Inflammatory macrophage treated with lipopolysaccharide for 1 hour (primary cell): ENCODE measurements at regions not wholly inside any gene's neighbourhood (a gene's known extent, or its start where the extent isn't known, plus 50 kb on each side); places are given as distances from the start of the nearest gene placed in this dataset.

Source experiments
- DNase-seq, 2 donors: peaks; one replicate each; pipeline ENCODE4 v3.0.0-alpha.2; 2020 to 2022

DNA sequence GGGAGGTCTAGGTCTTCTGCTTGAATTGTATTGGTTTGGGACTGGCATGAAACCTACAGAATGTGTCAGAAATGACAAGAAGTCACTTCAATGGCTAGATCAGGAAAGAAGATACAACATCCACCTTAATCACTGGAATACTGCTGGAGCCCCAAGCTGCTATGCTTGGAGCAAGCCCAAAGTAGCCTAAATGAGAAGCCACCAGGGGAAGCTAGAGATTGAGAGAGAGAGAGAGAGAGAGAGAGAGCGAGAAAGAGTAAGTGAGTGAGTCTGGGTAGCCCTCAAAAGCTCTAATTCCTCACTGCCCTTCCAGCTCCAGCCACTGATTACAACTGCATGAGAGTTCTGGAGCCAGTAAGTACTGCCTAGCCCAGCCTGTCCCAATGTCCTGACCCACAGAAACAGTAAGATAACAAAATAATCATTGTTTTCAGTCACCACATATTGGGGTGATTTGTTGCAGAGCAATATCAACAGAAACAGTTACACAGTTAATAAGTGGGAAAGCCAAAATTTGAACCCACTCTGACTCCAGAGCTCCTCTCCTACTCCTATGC, 529.2 kb upstream of the GOLIM4 start:
- no peak for DNase-seq

DNA sequence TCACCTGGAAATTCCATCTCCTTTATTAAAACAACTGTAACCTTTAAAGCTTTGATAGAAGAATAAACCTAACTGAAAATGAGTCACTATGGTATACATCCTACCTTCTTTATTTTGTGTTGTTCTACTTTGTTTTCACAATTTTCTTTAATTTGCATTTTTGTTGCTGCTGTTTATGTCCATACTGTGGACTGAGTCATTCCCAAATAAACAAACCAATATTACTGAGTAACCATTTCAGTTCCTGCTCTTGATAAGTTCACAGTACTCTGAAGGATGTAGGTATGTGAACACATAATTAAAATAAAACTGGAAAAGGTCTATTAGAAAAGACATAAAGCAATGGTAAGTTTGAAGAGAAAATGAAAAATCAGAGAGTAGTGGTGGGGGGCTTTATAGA, 528.5 kb upstream of the GOLIM4 start:
- no peak for DNase-seq

DNA sequence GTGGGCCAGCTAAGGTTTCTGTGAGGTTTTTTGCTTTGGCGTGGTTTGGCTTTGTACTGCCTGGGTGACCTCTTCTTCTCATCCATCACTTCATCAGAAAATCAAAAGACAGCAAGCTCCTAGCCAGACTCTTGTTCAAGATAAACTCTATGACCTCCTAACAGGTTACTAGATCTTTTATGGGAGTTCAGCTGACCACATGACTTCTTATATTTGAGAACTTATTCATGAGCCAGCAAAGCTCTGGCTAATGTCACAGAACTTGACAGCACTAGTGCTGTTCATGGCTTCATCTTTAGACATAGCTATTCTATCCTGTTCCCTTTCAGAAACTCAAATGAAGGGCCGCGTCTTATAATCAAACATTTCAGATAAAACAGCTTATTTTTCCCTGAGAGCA, 527.1 kb upstream of the GOLIM4 start:
- no peak for DNase-seq

DNA sequence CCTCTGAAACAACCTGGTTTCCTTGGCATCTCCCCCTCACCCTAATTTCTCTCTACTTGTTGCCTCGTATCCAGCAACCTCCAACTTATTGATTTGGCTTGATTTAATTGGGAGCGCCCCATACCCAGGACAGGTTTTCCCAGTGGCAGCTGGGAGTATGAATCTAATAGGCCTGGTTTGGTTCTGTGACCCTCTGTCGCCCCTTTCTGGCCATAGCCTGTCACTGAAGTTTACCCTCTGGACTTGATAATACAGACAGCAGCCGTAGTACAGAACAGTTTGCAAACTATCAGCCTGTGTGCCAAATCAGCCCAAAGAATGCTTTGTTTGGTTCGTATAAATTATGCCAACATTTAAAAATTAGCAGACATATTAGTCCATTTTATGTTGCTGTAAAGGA, 525.1 kb upstream of the GOLIM4 start:
- DNase-seq = no peak

DNA sequence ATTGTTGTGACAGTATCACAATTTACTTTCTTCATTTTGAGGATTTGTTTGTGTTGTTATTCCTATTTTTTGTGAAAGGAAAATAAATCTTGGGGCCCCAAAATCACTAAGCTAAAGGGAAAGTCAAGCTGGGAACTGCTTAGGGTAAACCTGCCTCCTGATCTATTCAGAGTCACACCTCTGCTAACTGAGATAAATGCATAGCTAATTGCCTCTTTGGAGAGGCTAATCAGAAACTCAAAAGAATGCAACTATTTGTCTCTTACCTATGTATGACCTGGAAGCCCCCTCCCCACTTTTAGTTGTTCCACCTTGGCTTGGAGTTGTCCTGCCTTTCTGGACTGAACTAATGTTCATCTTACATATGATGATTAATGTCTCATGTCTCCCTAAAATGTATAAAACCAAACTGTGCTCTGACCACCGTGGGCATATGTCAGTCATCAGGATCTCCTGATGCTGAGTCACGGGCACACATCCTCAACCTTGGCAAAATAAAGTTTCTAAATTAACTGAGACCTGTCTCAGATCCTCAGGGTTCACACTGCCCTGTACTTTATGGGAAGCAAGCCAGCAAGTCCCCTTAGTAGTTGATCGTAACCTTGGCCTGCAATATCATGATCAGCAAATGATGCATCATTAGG, 523.2 kb upstream of the GOLIM4 start:
- DNase-seq = no peak

DNA sequence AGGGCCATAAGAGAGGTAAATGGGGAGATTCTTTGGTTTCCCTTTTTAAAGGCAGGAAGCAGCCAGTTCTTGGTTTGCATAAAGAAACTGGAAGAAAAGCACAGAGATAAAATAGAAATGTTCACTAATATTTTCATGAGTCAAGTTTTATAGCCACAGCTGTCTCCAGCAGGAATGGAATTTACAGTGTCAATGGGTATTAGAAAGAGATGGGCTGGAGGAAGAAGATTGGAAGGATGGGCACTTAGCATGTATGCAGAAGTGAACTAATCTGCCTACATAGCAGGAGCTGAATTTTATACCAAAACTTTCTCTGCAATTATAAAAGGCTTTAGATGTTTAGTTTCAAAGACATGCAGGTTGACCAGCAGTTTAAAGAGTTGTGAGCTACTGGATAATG, 521.9 kb upstream of the GOLIM4 start:
- DNase-seq = no peak

DNA sequence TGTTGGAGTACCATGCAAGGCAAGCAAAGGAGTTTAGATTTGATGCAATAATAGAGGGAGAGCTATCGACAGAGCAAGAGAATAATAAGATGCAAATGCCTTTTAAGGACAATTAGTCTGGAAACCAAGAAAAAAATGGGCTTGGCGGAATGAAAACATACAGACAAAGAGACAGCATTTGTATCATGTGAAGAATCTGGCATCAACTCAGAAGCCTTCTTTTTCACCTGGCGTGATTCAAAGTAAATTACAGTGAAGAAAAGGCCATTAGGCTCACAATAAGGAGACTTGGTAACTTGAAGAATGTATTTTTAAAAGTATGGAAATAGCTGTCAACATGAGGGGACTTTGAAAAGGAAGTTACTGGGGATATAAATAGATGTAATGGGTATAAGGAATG, 521.2 kb upstream of the GOLIM4 start:
- no peak for DNase-seq

DNA sequence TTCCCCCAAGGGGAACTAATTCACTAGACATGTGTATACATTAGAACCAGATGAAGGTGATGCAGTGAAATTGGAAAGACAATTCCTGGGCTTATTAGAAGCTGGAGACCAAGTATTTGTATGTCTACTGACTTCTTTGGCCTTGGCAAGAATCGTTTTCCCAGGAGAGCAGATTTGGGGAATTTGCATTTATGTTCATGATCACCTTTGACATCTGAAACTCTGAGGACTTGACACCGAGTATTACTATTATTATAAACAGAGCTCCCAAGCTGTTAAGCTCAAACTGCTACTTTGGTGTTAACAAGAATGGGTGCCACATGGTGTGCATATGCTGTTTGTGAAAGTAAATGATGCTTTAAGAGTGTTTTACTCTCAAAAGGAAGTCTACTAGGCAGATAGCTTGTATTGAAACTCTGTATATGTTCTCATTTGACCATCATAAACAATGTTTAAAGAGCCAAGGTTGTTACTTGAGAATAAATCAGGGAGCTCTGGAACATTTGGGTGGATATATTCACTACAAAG, 519.8 kb upstream of the GOLIM4 start:
- DNase-seq = no peak

DNA sequence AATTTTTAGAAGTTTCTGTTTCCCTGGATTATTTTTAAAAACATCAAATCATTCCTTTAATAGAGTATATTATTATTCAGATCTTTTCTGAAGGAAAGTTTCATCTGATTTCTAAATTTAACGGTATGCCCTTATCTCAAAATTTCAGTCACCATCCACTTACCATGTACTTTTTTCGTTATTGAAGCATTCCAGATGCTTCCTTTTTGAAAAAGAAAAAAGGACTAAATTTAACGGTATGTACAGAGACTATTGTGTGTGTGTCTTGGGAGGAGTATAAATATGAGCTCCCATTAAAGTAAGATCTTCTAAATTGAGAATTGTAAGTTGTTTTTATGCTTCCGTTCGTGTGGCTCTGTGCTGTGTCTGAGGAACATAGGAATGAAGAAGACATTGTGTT, 517.4 kb upstream of the GOLIM4 start:
- DNase-seq = no peak

DNA sequence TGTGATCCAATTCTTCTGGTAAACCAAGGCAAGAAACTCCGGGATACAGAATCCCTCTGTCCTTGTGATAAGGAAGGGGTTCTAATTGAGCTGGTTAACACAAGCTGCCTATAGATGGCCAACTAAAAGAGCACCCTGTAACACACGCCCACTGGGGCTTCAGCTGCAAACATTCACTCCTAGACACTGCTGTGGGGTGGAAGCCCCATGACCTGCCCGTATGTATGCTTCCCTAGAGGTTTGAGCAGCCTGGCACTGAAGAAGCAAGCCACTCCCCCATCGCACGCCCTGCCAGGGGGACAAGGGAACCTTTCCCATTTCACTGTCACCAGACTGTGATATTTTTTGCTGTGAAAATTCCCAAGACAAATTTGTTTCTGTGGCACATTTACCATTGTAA, 516.9 kb upstream of the GOLIM4 start:
- DNase-seq = no peak

DNA sequence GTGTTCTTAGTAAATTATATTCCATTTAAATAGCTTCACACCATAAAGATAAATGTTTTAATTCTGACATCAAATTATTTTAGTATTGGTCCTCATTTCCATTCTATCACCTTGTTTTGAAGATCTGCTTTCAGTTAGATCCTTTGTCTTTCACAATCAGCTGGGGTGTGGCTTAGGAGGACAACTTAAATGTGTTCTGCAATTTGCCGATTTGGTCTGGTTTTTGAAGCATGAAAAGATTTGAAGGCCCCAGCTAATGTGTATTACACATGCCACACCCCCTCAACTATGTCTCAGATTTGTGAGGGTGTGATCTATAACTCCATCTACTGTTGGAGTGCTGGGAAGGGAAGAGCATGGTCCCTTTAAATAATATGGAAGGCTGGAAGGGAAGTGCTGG, 516.1 kb upstream of the GOLIM4 start:
- no peak for DNase-seq

DNA sequence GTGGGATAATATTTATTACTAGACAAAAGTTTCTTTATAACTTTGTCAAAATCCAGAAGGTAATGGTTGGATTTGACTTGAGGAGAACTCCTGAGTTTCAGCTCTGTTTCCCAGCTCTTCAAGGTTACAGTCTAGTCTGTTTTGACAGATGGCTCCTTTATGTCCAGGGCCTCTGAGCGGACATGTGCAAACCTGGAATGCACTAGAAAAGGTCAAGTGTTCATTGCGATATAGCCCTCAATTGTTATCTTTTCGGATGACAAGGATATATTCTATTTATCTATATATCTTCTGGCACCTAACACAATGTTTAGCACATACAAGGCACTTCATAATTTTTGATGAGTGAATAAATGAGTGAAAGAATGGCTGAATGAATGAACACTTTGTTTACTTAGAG, 513.2 kb upstream of the GOLIM4 start:
- DNase-seq = no peak

DNA sequence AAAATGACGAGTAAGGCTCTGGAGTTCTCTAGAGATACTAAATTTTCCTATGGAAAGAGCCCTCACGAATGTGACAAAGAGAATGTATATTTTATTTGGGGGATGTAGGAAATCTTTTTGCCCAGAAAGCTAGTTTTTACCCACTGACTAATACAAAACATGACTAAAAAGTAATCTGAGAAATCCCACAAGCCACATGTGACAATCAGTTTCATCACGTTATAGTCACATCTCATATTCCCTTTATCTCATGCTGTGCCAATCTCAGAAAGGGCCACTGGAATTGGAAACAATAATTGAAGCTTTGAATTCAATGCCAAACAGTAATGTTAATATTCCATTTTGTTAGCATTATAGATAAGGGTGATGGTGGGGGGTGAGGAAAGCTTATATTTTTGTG, 509.0 kb upstream of the GOLIM4 start:
- no peak for DNase-seq

DNA sequence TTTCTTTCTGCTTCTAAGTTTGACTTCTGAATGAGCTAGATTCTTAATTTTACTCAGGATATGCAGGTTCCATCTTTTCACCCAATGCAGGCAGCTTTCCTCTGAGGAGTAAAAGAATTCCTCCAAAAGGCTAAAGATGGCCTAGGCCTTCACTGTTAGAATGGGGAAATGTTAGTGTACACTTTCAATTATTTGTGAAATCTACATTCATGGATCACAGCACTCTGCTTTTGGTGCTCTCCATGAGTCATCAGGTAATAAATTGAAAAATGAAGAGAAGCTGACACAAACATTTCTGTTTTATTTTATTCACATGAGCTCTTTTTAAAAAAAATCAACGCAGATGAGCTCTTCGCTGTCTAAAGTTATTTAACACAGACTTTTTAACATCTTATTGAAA, 502.5 kb upstream of the GOLIM4 start:
- no peak for DNase-seq

DNA sequence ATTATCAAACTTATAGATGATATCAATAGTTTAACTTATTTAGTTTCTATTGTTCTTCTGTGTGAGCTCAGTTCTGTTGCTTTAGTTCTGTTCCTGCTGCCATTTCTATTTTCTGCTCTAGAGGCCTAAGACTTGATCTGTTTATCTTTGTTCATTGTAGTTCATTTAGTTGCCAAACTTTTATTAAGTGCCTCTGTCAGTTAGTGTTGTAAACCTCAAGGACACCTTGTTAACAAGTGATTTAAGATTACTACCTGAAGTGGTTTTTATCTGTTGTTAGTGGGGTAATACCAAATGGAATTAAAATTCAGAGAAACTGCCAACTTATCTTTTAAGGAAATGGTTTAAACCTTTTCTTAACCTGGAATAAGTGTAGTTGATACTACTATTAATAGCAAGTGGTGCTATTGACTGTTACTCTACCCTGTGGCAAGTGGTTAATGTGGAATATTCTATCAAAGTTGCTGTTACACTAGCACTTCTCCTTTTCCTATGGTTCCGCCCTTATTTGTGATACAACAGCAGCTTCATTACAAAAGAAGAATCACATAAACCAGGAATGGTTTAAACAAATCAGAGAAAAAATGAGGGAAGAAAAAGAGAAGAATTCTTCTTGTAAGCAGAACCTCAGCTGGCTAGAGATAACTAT, 500.6 kb upstream of the GOLIM4 start:
- peak in 1 of 2 donors; percentile 4 for DNase-seq

DNA sequence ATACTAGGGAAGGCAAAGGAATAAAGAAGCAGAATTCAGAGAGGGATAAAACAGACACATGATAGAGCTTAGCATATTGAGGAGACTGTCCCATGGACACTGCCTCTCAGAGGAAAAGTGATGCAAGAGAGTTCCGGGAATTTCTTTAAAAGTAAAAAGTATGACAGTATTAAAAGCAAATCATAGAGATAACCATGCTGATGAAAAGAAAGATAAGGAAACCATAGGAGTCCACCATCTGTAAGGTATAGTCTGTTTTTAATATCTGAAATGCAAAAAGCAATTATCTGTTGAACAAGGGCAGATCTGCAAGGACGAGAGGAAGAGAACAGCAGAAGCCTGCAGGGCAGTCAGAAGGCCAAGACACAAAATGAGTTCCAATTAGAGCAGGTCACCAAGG, 495.9 kb upstream of the GOLIM4 start:
- DNase-seq = no peak

DNA sequence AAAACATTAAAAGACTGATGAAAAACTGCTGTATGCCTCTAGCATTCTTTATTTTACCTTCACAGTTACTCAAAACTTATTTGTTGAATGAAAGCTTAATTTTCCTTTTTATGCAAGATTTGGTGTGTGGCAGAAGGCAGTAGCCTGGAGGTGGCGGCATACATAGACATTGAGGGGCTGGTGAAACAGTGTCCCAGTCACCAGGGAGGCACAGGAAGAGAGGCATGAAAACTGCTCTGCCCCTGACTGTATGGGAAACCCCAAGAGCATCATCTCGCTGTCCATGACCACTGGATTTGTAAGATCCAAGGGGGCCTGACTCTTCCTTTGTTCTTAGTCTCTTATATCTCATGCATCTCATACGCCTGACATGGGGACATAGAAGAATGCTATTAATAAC, 493.7 kb upstream of the GOLIM4 start:
- DNase-seq = no peak

DNA sequence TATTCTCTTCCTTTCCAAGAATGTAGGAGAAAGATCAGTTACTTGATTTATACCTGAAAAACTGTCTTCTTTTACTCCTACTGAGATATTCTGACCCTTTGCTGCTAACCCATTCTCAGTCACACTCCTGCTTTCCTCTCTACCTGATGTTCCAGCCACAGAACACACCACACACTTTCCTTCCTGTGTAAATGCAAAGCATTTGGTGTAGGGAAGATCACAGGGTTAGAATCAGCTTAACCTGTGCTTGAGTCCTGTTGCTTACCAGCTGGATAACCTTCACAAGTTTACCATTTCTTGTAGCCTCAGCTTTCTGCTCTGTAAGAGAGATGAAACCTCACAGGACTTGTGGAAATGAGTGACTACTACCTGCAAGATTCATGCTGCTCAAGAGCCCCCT, 489.8 kb upstream of the GOLIM4 start:
- no peak for DNase-seq

DNA sequence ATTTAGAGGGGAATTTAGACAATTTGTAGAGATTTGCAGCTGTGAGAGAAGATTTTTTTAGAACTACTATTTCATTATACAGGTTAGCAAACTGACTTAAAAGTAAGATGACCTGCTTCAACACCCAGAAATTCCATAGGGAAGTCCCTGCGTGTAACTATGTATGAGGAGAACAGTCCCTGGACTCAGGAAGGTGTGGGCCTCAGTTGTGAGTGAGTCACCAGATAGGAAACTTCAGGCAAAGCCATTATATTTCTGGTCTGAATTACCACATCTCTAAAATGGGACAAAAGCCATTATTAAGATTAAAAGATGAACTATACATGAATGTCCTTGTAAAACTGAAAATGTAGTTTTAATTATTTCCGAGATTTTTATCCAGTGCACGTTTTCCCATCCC, 488.3 kb upstream of the GOLIM4 start:
- peak in 1 of 2 donors; percentile 45 for DNase-seq

DNA sequence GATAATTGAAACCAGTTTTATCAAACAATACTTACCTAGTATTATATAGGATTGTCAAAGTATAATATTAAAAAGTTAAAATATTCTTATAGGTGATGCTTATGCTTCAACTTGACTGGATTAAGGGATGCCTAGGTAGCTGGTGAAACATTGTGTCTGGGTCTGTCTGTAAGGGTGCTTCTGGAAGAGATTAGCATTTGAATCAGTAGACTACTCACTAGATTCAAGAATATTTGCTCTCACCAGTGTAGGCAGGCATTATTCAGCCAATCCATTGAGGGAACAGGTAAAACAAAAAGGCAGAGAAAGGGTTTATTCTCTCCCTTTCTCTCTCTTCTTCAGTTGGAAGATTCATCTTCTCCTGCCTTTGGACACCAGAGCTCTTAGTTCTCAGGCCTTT, 486.8 kb upstream of the GOLIM4 start:
- no peak for DNase-seq

DNA sequence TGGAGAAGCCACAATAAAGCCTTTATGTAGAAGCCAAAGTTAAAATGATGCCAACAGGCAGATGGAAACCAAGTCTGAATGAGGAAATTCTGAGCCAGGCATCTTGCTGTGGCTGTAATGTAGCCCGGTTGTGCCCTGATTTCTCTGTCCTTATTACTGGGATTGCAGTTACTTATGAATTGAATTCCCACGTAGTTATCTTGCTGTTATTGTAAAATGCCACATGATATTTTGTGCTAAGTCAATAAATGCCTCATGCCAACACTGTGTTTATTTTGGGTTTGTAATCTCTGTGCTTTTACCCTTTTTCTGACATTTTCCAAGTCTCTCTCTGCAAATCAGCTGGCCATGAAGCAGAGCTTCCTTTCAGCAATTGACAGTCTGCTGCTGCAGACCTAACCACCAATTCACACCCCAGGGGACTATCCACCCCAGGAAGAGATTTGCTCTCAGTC, 486.1 kb upstream of the GOLIM4 start:
- no peak for DNase-seq

DNA sequence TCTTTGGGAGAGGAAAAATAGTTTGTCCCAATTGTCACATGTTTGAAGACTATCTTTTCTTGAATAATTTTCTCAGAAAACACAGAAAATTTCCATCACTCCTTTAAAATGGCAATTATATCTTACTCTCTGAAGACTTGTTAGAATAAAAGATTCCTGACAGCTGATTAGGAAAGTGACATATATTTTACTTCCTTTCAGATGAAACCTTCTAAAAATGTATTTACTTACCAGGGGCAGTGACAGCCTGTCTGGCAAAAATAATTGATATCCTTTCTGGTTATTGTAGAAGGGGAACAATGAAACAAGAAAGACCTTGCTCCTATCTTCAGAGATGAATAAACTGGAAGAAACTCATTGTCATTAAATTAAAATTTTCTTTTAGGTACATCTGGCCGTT, 483.3 kb upstream of the GOLIM4 start:
- DNase-seq = no peak

DNA sequence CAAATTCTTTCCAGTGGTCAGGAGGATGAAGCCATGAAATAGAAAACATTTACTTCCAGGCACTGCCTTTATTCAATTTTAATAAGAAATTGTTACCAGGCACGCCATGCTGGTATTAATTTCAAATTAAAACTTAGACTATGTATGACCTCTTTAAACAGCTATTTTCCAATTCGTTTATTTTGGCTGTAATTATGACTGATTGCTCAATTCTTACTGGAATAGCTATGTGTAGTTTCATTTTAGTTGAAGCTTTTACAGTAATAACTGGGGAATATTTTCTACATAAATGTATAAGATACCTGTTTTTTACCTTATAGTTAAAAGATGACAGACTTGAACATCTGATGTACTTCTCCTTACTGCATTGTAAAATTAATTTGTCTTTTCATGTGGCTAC, 480.0 kb upstream of the GOLIM4 start:
- no peak for DNase-seq

DNA sequence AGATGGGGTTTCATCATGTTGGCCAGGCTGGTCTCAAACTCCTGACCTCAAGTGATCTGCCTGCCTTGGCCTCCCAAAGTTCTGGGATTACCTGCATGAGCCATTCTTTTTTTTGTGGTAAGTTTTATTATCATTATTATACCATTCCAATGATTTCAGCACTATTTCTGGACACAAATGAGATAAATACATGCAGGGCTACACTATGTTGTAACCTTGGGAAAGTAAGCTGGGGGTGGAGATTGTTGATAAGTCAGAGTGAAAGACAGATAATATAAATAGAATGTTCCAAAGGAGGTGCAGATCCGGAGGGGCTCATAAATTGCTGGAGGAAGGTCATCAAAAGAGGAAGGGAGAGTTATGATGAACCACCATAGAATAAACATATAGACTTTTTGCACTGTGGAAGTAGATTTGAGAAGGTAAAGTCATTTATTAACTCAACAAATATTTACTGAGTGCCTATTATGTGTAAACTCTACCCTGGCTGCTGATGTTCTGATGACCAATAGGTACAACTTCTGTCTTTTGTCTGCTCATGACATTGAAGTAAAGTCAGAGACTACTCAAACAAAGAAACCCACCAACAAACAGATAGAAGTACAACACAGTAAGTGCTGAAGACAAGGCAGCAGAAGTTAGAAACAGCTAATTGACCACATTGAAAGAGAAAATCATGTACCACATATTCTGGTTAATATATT, 478.9 kb upstream of the GOLIM4 start:
- DNase-seq = no peak
